ENCODE measurements at regions not wholly inside any gene's neighbourhood (a gene's known extent, or its start where the extent isn't known, plus 50 kb on each side); places are given as distances from the start of the nearest gene placed in this dataset.

- no peak for TF ChIP-seq CTCF (IDR thresholded peaks at IDR 0.05; ENCODE audit: borderline replicate concordance)
- H3K36me3 ChIP-seq, result no peaks in the 10 kb centered on the region
- H3K4me1 ChIP-seq, result no peaks in the 10 kb centered on the region
- H3K4me3 ChIP-seq, result no peak overlapping the region
- no peak for DNase-seq
- intact Hi-C loops (cut with micrococcal nuclease), result no loop called here
- peaks cover 60% of the 10 kb centered on the region for H3K9me3 ChIP-seq (replicated peaks)
- H3K27me3 ChIP-seq (ENCODE audit: low read depth), result no peaks in the 10 kb centered on the region
- H3K27ac ChIP-seq (replicated peaks), result no peak overlapping the region
Observed at GRCh38 chr7:138369797-138370196, 90.3 kb upstream of the TRIM24 start.

GRCh38 chr7:138370956-138371355, 89.1 kb upstream of the TRIM24 start:
- H3K9me3 ChIP-seq (replicated peaks), result peaks cover 57% of the 10 kb centered on the region

GRCh38 chr7:138374119-138374693, 85.9 kb upstream of the TRIM24 start:
- Histone ChIP-seq H3K4me1 (no peaks in the 10 kb centered on the region), H3K4me3 (no peak overlapping the region), H3K36me3 (no peaks in the 10 kb centered on the region), H3K27ac (replicated peaks) (no peak overlapping the region), H3K9me3 (replicated peaks) (peaks cover 27% of the 10 kb centered on the region), H3K27me3 (ENCODE audit: low read depth) (no peaks in the 10 kb centered on the region)
- intact Hi-C loops (cut with micrococcal nuclease), result no loop called here
- no peak for DNase-seq
- no peak for TF ChIP-seq CTCF (IDR thresholded peaks at IDR 0.05; ENCODE audit: borderline replicate concordance)

More at GRCh38 chr7:138370956-138371355, 89.1 kb upstream of the TRIM24 start:
- H3K4me3 ChIP-seq, result no peak overlapping the region
- H3K4me1 ChIP-seq, result no peaks in the 10 kb centered on the region
- intact Hi-C loops (cut with micrococcal nuclease), result no loop called here
- H3K27ac ChIP-seq (replicated peaks), result no peak overlapping the region
- H3K36me3 ChIP-seq, result no peaks in the 10 kb centered on the region
- DNase-seq, result no peak
- no peaks in the 10 kb centered on the region for H3K27me3 ChIP-seq (ENCODE audit: low read depth)
- no peak for TF ChIP-seq CTCF (IDR thresholded peaks at IDR 0.05; ENCODE audit: borderline replicate concordance)

- no peak for DNase-seq
- Histone ChIP-seq H3K9me3 (replicated peaks) (no peaks in the 10 kb centered on the region), H3K36me3 (no peaks in the 10 kb centered on the region), H3K27ac (replicated peaks) (no peak overlapping the region), H3K27me3 (ENCODE audit: low read depth) (no peaks in the 10 kb centered on the region), H3K4me1 (no peaks in the 10 kb centered on the region), H3K4me3 (no peak overlapping the region)
- TF ChIP-seq CTCF (IDR thresholded peaks at IDR 0.05; ENCODE audit: borderline replicate concordance), result no peak
- intact Hi-C loops (cut with micrococcal nuclease), result no loop called here
Observed at GRCh38 chr7:138377306-138377705, 82.8 kb upstream of the TRIM24 start.

GRCh38 chr7:138378741-138379559, 81.1 kb upstream of the TRIM24 start:
- Histone ChIP-seq H3K4me1 (no peaks in the 10 kb centered on the region), H3K9me3 (replicated peaks) (no peaks in the 10 kb centered on the region), H3K36me3 (no peaks in the 10 kb centered on the region), H3K4me3 (no peak overlapping the region), H3K27ac (replicated peaks) (no peak overlapping the region), H3K27me3 (ENCODE audit: low read depth) (no peaks in the 10 kb centered on the region)
- no peak for TF ChIP-seq CTCF (IDR thresholded peaks at IDR 0.05; ENCODE audit: borderline replicate concordance)
- intact Hi-C loops (cut with micrococcal nuclease), result no loop called here
- DNase-seq, result no peak

All from left ventricle myocardium inferior (tissue), 1 donor.